Stomach smooth muscle (tissue), 2 donors: ENCODE measurements at regions not wholly inside any gene's neighbourhood (a gene's known extent, or its start where the extent isn't known, plus 50 kb on each side); places are given as distances from the start of the nearest gene placed in this dataset.

Experiments
- H3K27ac ChIP-seq: one replicate; pipeline ENCODE4 v1.7.0; 2013; ENCODE audit warnings: mild to moderate bottlenecking, low read length, inconsistent platforms
- H3K27me3 ChIP-seq, 2 donors: one replicate each; pipeline ENCODE4 v1.7.0; 2013; ENCODE audit warnings: low read length in 2 of 2; ENCODE audit not compliant: insufficient read depth in 2 of 2, control insufficient read depth in 1 of 2
- H3K36me3 ChIP-seq, 2 donors: one replicate each; pipeline ENCODE4 v1.7.0; 2013; ENCODE audit warnings: low read length in 2 of 2; ENCODE audit not compliant: control insufficient read depth in 2 of 2, insufficient read depth in 2 of 2
- H3K4me1 ChIP-seq: one replicate; pipeline ENCODE4 v1.7.0; 2013; ENCODE audit warnings: low read length; ENCODE audit not compliant: control insufficient read depth, insufficient read depth
- H3K4me3 ChIP-seq, 2 donors: one replicate each; pipeline ENCODE4 v1.7.0; 2013; ENCODE audit warnings: low read length in 2 of 2
- H3K9ac ChIP-seq, 2 donors: one replicate each; pipeline ENCODE4 v1.7.0; 2013; ENCODE audit warnings: low read length in 2 of 2, mild to moderate bottlenecking in 1 of 2
- H3K9me3 ChIP-seq, 2 donors: one replicate each; pipeline ENCODE4 v1.7.0; 2013; ENCODE audit warnings: low read length in 2 of 2; ENCODE audit not compliant: control insufficient read depth in 2 of 2
- donor health status: healthy.
- donor health status: Pancreatic carcinoma.

GRCh38 chr3:124210899-124211298, 219.0 kb upstream of the ROPN1 start:
- Histone ChIP-seq H3K27me3 (no peaks in the 10 kb centered on the region), H3K9ac (no peak overlapping the region), H3K4me1 (no peaks in the 10 kb centered on the region), H3K27ac (no peak overlapping the region), H3K9me3 (no peaks in the 10 kb centered on the region), H3K36me3 (no peaks in the 10 kb centered on the region), H3K4me3 (no peak overlapping the region)

GRCh38 chr3:124213641-124214040, 221.7 kb upstream of the ROPN1 start:
- H3K9me3 ChIP-seq, result no peaks in the 10 kb centered on the region
- H3K4me3 ChIP-seq, result no peak overlapping the region
- H3K36me3 ChIP-seq, result no peaks in the 10 kb centered on the region
- no peaks in the 10 kb centered on the region for H3K27me3 ChIP-seq
- no peak overlapping the region for H3K9ac ChIP-seq
- H3K4me1 ChIP-seq, result no peaks in the 10 kb centered on the region
- H3K27ac ChIP-seq, result no peak overlapping the region

GRCh38 chr3:124217542-124217941, 225.6 kb upstream of the ROPN1 start:
- Histone ChIP-seq H3K9me3 (no peaks in the 10 kb centered on the region), H3K36me3 (no peaks in the 10 kb centered on the region), H3K4me1 (no peaks in the 10 kb centered on the region), H3K4me3 (no peak overlapping the region), H3K27me3 (no peaks in the 10 kb centered on the region), H3K9ac (no peak overlapping the region), H3K27ac (no peak overlapping the region)

GRCh38 chr3:124221422-124221821, 229.5 kb upstream of the ROPN1 start:
- Histone ChIP-seq H3K36me3 (no peaks in the 10 kb centered on the region), H3K9me3 (no peaks in the 10 kb centered on the region), H3K9ac (no peak overlapping the region), H3K4me1 (no peaks in the 10 kb centered on the region), H3K4me3 (no peak overlapping the region), H3K27ac (no peak overlapping the region), H3K27me3 (no peaks in the 10 kb centered on the region)

- no peaks in the 10 kb centered on the region for H3K27me3 ChIP-seq
- H3K36me3 ChIP-seq, result no peaks in the 10 kb centered on the region
- no peaks in the 10 kb centered on the region for H3K9me3 ChIP-seq
- H3K4me3 ChIP-seq, result no peak overlapping the region
- H3K9ac ChIP-seq, result no peak overlapping the region
- H3K27ac ChIP-seq, result no peak overlapping the region
- H3K4me1 ChIP-seq, result no peaks in the 10 kb centered on the region
These were observed 231.9 kb upstream of the ROPN1 start for GRCh38 chr3:124223853-124224252.

- Histone ChIP-seq H3K9me3 (no peaks in the 10 kb centered on the region), H3K27me3 (no peaks in the 10 kb centered on the region), H3K4me1 (no peaks in the 10 kb centered on the region), H3K4me3 (no peak overlapping the region), H3K36me3 (no peaks in the 10 kb centered on the region), H3K9ac (no peak overlapping the region), H3K27ac (no peak overlapping the region)
These were observed 235.3 kb upstream of the ROPN1 start for GRCh38 chr3:124227150-124227630.

GRCh38 chr3:124229420-124229819, 237.5 kb upstream of the ROPN1 start:
- no peaks in the 10 kb centered on the region for H3K4me1 ChIP-seq
- H3K4me3 ChIP-seq, result no peak overlapping the region
- no peak overlapping the region for H3K27ac ChIP-seq
- no peaks in the 10 kb centered on the region for H3K36me3 ChIP-seq
- H3K9me3 ChIP-seq, result no peaks in the 10 kb centered on the region
- H3K27me3 ChIP-seq, result no peaks in the 10 kb centered on the region
- no peak overlapping the region for H3K9ac ChIP-seq

- Histone ChIP-seq H3K36me3 (peaks cover 0 to 1% of the 10 kb centered on the region in 2 donors), H3K27me3 (no peaks in the 10 kb centered on the region), H3K27ac (no peak overlapping the region), H3K4me1 (no peaks in the 10 kb centered on the region), H3K4me3 (no peak overlapping the region), H3K9me3 (no peaks in the 10 kb centered on the region), H3K9ac (no peak overlapping the region)
These were observed 237.9 kb upstream of the ROPN1 start for GRCh38 chr3:124229836-124230235.

- Histone ChIP-seq H3K36me3 (peaks cover 0 to 4% of the 10 kb centered on the region in 2 donors), H3K9me3 (no peaks in the 10 kb centered on the region), H3K27me3 (no peaks in the 10 kb centered on the region), H3K4me3 (no peak overlapping the region), H3K9ac (no peak overlapping the region), H3K4me1 (no peaks in the 10 kb centered on the region), H3K27ac (no peak overlapping the region)
These were observed 238.5 kb upstream of the ROPN1 start for GRCh38 chr3:124230432-124230831.

GRCh38 chr3:124230998-124231397, 239.1 kb upstream of the ROPN1 start:
- no peaks in the 10 kb centered on the region for H3K4me1 ChIP-seq
- H3K9ac ChIP-seq, result no peak overlapping the region
- H3K4me3 ChIP-seq, result no peak overlapping the region
- H3K36me3 ChIP-seq, result peaks cover 0 to 4% of the 10 kb centered on the region in 2 donors
- no peak overlapping the region for H3K27ac ChIP-seq
- H3K27me3 ChIP-seq, result no peaks in the 10 kb centered on the region
- no peaks in the 10 kb centered on the region for H3K9me3 ChIP-seq

- peaks cover 0 to 4% of the 10 kb centered on the region in 2 donors for H3K36me3 ChIP-seq
- no peak overlapping the region for H3K27ac ChIP-seq
- no peaks in the 10 kb centered on the region for H3K4me1 ChIP-seq
- H3K9me3 ChIP-seq, result no peaks in the 10 kb centered on the region
- H3K9ac ChIP-seq, result no peak overlapping the region
- H3K4me3 ChIP-seq, result no peak overlapping the region
- no peaks in the 10 kb centered on the region for H3K27me3 ChIP-seq
These were observed 242.9 kb upstream of the ROPN1 start for GRCh38 chr3:124234852-124235252.
